WTC11 (cell line): ENCODE measurements at regions not wholly inside any gene's neighbourhood (a gene's known extent, or its start where the extent isn't known, plus 50 kb on each side); places are given as distances from the start of the nearest gene placed in this dataset.

Experiments
- ATAC-seq: fragments of 200-7000 bp; cut with Tn5 transposase; 2 replicates; pipeline ENCODE4 v1.10.0; 2021; ENCODE audit warnings: mild to moderate bottlenecking, moderate library complexity
- CTCF ChIA-PET: fragments of 300-600 bp; sonication (Branson Sonifier 250); formaldehyde crosslinking; loops from one replicate; lab custom pipeline; 2021; ENCODE audit warnings: antibody characterized with exemption; lab: Charles Lee
- POLR2A ChIA-PET: fragments of 350-600 bp; sonication (Branson Sonifier 250); formaldehyde crosslinking; loops from one replicate; lab custom pipeline; 2021; ENCODE audit warnings: antibody characterized with exemption; lab: Charles Lee
- DNase-seq: peaks from one replicate; pipeline ENCODE4 v3.0.0; 2021; ENCODE audit warnings: low spot score
- H3K27ac Mint-ChIP-seq: 2 replicates; pipeline ENCODE4 v1.8.0; 2021; ENCODE audit warnings: mixed read lengths
- H3K27me3 Mint-ChIP-seq: 2 replicates; pipeline ENCODE4 v1.8.0; 2021; ENCODE audit warnings: low read depth, mild to moderate bottlenecking, moderate library complexity, mixed read lengths
- H3K36me3 Mint-ChIP-seq: 2 replicates; pipeline ENCODE4 v1.8.0; 2021; ENCODE audit warnings: mixed read lengths
- H3K4me1 Mint-ChIP-seq: 2 replicates; pipeline ENCODE4 v1.8.0; 2022; ENCODE audit warnings: mixed read lengths
- H3K4me3 Mint-ChIP-seq: 2 replicates; pipeline ENCODE4 v1.8.0; 2021; ENCODE audit warnings: mild to moderate bottlenecking, moderate library complexity, mixed read lengths
- H3K9me3 Mint-ChIP-seq: 2 replicates; pipeline ENCODE4 v1.8.0; 2021; ENCODE audit warnings: mixed read lengths
- ETV6 ChIP-seq: sonication (generic); formaldehyde crosslinking; IDR thresholded peaks from 2 replicates; pipeline ENCODE4 v1.8.1; 2022; ENCODE audit warnings: mild to moderate bottlenecking, missing genetic modification reagents
- FOXK1 ChIP-seq: sonication (generic); formaldehyde crosslinking; IDR thresholded peaks from 2 replicates; pipeline ENCODE4 v1.8.0; 2022; ENCODE audit warnings: mild to moderate bottlenecking, moderate library complexity, missing genetic modification reagents
- JUN ChIP-seq: sonication (generic); formaldehyde crosslinking; IDR thresholded peaks from 2 replicates; pipeline ENCODE4 v1.8.0; 2023; ENCODE audit warnings: mild to moderate bottlenecking, missing genetic modification reagents
- KAT7 ChIP-seq: sonication (generic); formaldehyde crosslinking; IDR thresholded peaks from 2 replicates; pipeline ENCODE4 v1.8.1; 2023; ENCODE audit warnings: missing genetic modification reagents, mild to moderate bottlenecking, borderline replicate concordance
- NFATC4 ChIP-seq: fragments of 250-450 bp; sonication (Bioruptor Pico); IDR thresholded peaks from 2 replicates; pipeline ENCODE4 v1.9.0; 2021; ENCODE audit warnings: mild to moderate bottlenecking
- NR1H2 ChIP-seq: sonication (generic); formaldehyde crosslinking; IDR thresholded peaks from 2 replicates; pipeline ENCODE4 v1.9.0; 2021; ENCODE audit warnings: mild to moderate bottlenecking, moderate library complexity, missing genetic modification reagents
- NR3C1 ChIP-seq: sonication (generic); formaldehyde crosslinking; conservative IDR thresholded peaks from 2 replicates; pipeline ENCODE4 v1.8.1; 2023; ENCODE audit warnings: low read depth, mild to moderate bottlenecking, missing genetic modification reagents
- OVOL2 ChIP-seq: fragments of 250-450 bp; sonication (Bioruptor Pico); IDR thresholded peaks from 2 replicates; pipeline ENCODE4 v1.9.0; 2021; ENCODE audit warnings: mild to moderate bottlenecking, borderline replicate concordance
- RORB ChIP-seq: fragments of 250-450 bp; sonication (Bioruptor Pico); IDR thresholded peaks from 2 replicates; pipeline ENCODE4 v1.9.0; 2021; ENCODE audit warnings: mild to moderate bottlenecking
- SOX15 ChIP-seq: fragments of 250-450 bp; sonication (Bioruptor Pico); IDR thresholded peaks from 2 replicates; pipeline ENCODE4 v1.9.0; 2021; ENCODE audit warnings: mild to moderate bottlenecking
- TP53 ChIP-seq: sonication (generic); formaldehyde crosslinking; IDR thresholded peaks from 2 replicates; pipeline ENCODE4 v1.8.1; 2023; ENCODE audit warnings: mild to moderate bottlenecking, missing genetic modification reagents
- ZNF317 ChIP-seq: sonication (generic); formaldehyde crosslinking; IDR thresholded peaks from 2 replicates; pipeline ENCODE4 v1.8.1; 2023; ENCODE audit warnings: low read depth, mild to moderate bottlenecking, moderate library complexity, missing genetic modification reagents, borderline replicate concordance
- ZNF423 ChIP-seq: fragments of 250-450 bp; sonication (Bioruptor Pico); IDR thresholded peaks from 2 replicates; pipeline ENCODE4 v2.1.2; 2022; ENCODE audit warnings: mild to moderate bottlenecking, moderate library complexity
- ZNF671 ChIP-seq: fragments of 250-450 bp; sonication (Bioruptor Pico); IDR thresholded peaks from 2 replicates; pipeline ENCODE4 v1.8.0; 2021; ENCODE audit warnings: mild to moderate bottlenecking
- TF ChIP-seq, protein P1 (sequence below): sonication (generic); formaldehyde crosslinking; conservative IDR thresholded peaks from 2 replicates; pipeline ENCODE4 v1.8.1; 2023; ENCODE audit warnings: mild to moderate bottlenecking, low read depth, missing genetic modification reagents, moderate library complexity
- TF ChIP-seq, protein P2 (sequence below): fragments of 250-450 bp; sonication (Bioruptor Pico); IDR thresholded peaks from 2 replicates; pipeline ENCODE4 v1.9.0; 2021; ENCODE audit warnings: mild to moderate bottlenecking
- TF ChIP-seq, protein P3 (sequence below): fragments of 250-450 bp; sonication (Bioruptor Pico); IDR thresholded peaks from 2 replicates; pipeline ENCODE4 v1.8.0; 2021; ENCODE audit warnings: mild to moderate bottlenecking
- TF ChIP-seq, protein P4 (sequence below): fragments of 250-450 bp; sonication (Bioruptor Pico); IDR thresholded peaks from 2 replicates; pipeline ENCODE4 v2.1.2; 2022; ENCODE audit warnings: mild to moderate bottlenecking, moderate library complexity
- TF ChIP-seq, protein P5 (sequence below): sonication (generic); formaldehyde crosslinking; IDR thresholded peaks from 2 replicates; pipeline ENCODE4 v1.8.1; 2022; ENCODE audit warnings: missing genetic modification reagents, borderline replicate concordance
- TF ChIP-seq, protein P6 (sequence below): sonication (generic); formaldehyde crosslinking; IDR thresholded peaks from 2 replicates; pipeline ENCODE4 v1.8.0; 2022; ENCODE audit warnings: missing genetic modification reagents
- TF ChIP-seq, protein P7 (sequence below): sonication (generic); formaldehyde crosslinking; IDR thresholded peaks from 2 replicates; pipeline ENCODE4 v1.8.1; 2022; ENCODE audit warnings: mild to moderate bottlenecking, moderate library complexity, missing genetic modification reagents

DNA sequence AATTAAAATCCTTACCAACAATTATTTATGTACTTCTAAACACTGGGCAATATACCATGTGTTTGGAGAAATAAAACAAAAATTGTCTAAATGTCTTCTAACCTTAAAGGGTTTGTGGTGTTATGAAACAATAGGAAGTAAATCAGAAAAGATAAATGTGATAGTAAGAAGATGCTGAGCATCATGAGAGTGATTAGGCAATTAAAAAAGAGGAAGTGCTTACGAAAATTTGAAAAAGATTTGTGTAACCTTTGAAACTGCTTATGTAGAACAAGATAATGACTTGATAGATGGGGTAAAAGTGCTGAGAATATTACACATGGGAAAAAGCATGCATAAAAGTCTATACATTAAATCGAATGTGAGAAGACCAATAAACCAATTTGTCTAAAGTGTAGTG is 573.4 kb upstream of the CNTNAP2 start:
- Mint-ChIP-seq H3K27me3 (no peaks in the 10 kb centered on the region; the same call in 1 of the 2 replicates), H3K4me3 (no peak overlapping the region), H3K36me3 (no peaks in the 10 kb centered on the region), H3K9me3 (no peaks in the 10 kb centered on the region), H3K4me1 (no peaks in the 10 kb centered on the region), H3K27ac (no peak overlapping the region)
- no peak for ATAC-seq
- ChIA-PET CTCF (no interaction called here), POLR2A (no interaction called here)
- DNase-seq = no peak
- TF ChIP-seq JUN (CRISPR knock-in tag) = no peak
- no peak for TF ChIP-seq RORB (CRISPR knock-in tag)
- no peak for TF ChIP-seq TP53 (CRISPR knock-in tag)
- TF ChIP-seq, protein P1, sequence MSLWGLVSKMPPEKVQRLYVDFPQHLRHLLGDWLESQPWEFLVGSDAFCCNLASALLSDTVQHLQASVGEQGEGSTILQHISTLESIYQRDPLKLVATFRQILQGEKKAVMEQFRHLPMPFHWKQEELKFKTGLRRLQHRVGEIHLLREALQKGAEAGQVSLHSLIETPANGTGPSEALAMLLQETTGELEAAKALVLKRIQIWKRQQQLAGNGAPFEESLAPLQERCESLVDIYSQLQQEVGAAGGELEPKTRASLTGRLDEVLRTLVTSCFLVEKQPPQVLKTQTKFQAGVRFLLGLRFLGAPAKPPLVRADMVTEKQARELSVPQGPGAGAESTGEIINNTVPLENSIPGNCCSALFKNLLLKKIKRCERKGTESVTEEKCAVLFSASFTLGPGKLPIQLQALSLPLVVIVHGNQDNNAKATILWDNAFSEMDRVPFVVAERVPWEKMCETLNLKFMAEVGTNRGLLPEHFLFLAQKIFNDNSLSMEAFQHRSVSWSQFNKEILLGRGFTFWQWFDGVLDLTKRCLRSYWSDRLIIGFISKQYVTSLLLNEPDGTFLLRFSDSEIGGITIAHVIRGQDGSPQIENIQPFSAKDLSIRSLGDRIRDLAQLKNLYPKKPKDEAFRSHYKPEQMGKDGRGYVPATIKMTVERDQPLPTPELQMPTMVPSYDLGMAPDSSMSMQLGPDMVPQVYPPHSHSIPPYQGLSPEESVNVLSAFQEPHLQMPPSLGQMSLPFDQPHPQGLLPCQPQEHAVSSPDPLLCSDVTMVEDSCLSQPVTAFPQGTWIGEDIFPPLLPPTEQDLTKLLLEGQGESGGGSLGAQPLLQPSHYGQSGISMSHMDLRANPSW (CRISPR knock-in tag) = no peak
- no peak for TF ChIP-seq OVOL2 (CRISPR knock-in tag)
- TF ChIP-seq, protein P2, sequence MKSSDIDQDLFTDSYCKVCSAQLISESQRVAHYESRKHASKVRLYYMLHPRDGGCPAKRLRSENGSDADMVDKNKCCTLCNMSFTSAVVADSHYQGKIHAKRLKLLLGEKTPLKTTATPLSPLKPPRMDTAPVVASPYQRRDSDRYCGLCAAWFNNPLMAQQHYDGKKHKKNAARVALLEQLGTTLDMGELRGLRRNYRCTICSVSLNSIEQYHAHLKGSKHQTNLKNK (CRISPR knock-in tag) = no peak
- TF ChIP-seq NR3C1 (CRISPR knock-in tag) = no peak
- TF ChIP-seq SOX15 (CRISPR knock-in tag) = no peak
- TF ChIP-seq FOXK1 = no peak
- no peak for TF ChIP-seq ZNF423 (CRISPR knock-in tag)
- TF ChIP-seq, protein P3, sequence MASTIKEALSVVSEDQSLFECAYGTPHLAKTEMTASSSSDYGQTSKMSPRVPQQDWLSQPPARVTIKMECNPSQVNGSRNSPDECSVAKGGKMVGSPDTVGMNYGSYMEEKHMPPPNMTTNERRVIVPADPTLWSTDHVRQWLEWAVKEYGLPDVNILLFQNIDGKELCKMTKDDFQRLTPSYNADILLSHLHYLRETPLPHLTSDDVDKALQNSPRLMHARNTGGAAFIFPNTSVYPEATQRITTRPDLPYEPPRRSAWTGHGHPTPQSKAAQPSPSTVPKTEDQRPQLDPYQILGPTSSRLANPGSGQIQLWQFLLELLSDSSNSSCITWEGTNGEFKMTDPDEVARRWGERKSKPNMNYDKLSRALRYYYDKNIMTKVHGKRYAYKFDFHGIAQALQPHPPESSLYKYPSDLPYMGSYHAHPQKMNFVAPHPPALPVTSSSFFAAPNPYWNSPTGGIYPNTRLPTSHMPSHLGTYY = no peak
- TF ChIP-seq, protein P4, sequence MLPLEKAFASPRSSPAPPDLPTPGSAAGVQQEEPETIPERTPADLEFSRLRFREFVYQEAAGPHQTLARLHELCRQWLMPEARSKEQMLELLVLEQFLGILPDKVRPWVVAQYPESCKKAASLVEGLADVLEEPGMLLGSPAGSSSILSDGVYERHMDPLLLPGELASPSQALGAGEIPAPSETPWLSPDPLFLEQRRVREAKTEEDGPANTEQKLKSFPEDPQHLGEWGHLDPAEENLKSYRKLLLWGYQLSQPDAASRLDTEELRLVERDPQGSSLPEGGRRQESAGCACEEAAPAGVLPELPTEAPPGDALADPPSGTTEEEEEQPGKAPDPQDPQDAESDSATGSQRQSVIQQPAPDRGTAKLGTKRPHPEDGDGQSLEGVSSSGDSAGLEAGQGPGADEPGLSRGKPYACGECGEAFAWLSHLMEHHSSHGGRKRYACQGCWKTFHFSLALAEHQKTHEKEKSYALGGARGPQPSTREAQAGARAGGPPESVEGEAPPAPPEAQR (CRISPR knock-in tag) = no peak

DNA sequence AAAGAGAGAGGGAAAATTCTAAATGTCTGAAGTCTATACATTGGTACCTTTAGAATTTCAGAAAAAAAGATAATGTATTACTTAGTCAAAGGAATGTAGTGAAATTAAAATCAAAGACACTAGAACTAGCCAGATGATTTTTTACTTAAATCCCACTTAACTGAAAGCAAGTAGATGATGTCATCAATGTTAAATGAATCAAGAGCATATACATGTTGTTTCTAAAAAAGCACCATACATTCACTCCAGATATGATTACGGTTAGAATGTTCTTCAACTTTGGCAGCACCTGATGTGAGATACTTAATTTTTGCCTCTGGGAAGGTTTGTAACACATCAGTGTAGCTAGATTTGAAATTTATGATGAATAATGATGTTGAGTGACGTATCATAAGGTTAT is 576.7 kb upstream of the CNTNAP2 start:
- no peaks in the 10 kb centered on the region for H3K9me3 Mint-ChIP-seq

More for the DNA sequence above, 576.7 kb upstream of the CNTNAP2 start:
- no peak overlapping the region for H3K27ac Mint-ChIP-seq
- DNase-seq (no peak), ATAC-seq (no peak)
- POLR2A ChIA-PET = no interaction called here
- H3K27me3 Mint-ChIP-seq = no peaks in the 10 kb centered on the region; the same call in 1 of the 2 replicates
- H3K36me3 Mint-ChIP-seq = no peaks in the 10 kb centered on the region
- CTCF ChIA-PET = no interaction called here
- TF ChIP-seq OVOL2 (CRISPR knock-in tag) (no peak), ETV6 (no peak), RORB (CRISPR knock-in tag) (no peak), KAT7 (CRISPR knock-in tag) (no peak), NFATC4 (no peak), NR1H2 (CRISPR knock-in tag) (no peak), ZNF317 (no peak), JUN (CRISPR knock-in tag) (no peak), ZNF671 (no peak)
- TF ChIP-seq, protein P5, sequence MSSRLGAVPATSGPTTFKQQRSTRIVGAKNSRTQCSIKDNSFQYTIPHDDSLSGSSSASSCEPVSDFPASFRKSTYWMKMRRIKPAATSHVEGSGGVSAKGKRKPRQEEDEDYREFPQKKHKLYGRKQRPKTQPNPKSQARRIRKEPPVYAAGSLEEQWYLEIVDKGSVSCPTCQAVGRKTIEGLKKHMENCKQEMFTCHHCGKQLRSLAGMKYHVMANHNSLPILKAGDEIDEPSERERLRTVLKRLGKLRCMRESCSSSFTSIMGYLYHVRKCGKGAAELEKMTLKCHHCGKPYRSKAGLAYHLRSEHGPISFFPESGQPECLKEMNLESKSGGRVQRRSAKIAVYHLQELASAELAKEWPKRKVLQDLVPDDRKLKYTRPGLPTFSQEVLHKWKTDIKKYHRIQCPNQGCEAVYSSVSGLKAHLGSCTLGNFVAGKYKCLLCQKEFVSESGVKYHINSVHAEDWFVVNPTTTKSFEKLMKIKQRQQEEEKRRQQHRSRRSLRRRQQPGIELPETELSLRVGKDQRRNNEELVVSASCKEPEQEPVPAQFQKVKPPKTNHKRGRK (CRISPR knock-in tag) = no peak
- TF ChIP-seq, protein P6, sequence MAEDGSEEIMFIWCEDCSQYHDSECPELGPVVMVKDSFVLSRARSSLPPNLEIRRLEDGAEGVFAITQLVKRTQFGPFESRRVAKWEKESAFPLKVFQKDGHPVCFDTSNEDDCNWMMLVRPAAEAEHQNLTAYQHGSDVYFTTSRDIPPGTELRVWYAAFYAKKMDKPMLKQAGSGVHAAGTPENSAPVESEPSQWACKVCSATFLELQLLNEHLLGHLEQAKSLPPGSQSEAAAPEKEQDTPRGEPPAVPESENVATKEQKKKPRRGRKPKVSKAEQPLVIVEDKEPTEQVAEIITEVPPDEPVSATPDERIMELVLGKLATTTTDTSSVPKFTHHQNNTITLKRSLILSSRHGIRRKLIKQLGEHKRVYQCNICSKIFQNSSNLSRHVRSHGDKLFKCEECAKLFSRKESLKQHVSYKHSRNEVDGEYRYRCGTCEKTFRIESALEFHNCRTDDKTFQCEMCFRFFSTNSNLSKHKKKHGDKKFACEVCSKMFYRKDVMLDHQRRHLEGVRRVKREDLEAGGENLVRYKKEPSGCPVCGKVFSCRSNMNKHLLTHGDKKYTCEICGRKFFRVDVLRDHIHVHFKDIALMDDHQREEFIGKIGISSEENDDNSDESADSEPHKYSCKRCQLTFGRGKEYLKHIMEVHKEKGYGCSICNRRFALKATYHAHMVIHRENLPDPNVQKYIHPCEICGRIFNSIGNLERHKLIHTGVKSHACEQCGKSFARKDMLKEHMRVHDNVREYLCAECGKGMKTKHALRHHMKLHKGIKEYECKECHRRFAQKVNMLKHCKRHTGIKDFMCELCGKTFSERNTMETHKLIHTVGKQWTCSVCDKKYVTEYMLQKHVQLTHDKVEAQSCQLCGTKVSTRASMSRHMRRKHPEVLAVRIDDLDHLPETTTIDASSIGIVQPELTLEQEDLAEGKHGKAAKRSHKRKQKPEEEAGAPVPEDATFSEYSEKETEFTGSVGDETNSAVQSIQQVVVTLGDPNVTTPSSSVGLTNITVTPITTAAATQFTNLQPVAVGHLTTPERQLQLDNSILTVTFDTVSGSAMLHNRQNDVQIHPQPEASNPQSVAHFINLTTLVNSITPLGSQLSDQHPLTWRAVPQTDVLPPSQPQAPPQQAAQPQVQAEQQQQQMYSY (CRISPR knock-in tag) = no peak
- TF ChIP-seq, protein P7, sequence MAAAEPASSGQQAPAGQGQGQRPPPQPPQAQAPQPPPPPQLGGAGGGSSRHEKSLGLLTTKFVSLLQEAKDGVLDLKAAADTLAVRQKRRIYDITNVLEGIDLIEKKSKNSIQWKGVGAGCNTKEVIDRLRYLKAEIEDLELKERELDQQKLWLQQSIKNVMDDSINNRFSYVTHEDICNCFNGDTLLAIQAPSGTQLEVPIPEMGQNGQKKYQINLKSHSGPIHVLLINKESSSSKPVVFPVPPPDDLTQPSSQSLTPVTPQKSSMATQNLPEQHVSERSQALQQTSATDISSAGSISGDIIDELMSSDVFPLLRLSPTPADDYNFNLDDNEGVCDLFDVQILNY (CRISPR knock-in tag) = no peak
- TF ChIP-seq, protein P1 (CRISPR knock-in tag) = no peak
- no peaks in the 10 kb centered on the region for H3K4me1 Mint-ChIP-seq
- H3K4me3 Mint-ChIP-seq = no peak overlapping the region
